OCI-M1 (cell line): ENCODE measurements at regions not wholly inside any gene's neighbourhood (a gene's known extent, or its start where the extent isn't known, plus 50 kb on each side); places are given as distances from the start of the nearest gene placed in this dataset.
A peak's percentile ranks its signal among the peaks of the same experiment; 100 is the strongest.

Source experiments
- DNase-seq: peaks from one replicate; lab custom pipeline; 2025; lab: John Stamatoyannopoulos, UW

- no peak for DNase-seq
These were observed 147.6 kb downstream of the IFI44 start for GRCh38 chr1:78797108-78797781.

DNA sequence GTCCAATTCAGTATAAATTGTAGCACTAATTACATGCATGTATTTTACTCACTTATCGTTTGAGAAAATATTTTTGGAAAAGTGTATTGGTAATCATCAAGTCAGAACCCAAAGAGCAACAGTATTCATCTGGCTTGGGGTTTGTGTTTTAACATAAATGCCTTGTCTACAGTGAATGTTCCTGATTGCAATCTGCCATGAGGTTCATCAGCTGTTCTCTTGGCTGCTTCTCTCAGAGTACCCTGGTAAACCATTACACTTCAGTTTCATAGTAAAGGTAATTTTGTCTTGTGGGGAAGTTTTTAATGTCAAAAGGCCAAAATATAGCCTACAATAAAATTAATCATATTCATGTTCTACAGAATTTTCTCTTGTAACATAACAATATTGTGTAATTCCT, 150.3 kb downstream of the IFI44 start:
- no peak for DNase-seq

GRCh38 chr1:78814176-78814575, 164.5 kb downstream of the IFI44 start:
- DNase-seq = no peak

DNA sequence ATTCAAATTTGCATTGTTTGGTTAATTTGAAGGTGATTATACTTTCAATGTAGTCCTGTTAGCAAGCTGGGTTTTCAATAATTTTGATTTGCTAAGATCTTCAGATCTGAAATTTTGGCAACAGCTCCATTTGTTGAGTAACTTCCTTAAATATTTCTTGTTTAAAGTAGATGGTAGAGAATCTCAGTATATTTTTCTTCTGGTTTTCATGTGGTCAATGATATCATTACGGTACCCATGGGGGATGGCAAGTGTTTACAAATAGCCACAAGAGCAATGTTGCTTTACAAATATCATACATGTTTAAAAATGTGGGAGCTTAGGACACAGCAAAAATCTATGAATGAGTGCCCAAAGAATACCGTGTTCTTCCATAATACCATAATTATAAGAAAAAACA, 175.9 kb downstream of the IFI44 start:
- no peak for DNase-seq

- no peak for DNase-seq
These were observed 176.9 kb downstream of the ADGRL4 start for GRCh38 chr1:78829644-78830043.

DNA sequence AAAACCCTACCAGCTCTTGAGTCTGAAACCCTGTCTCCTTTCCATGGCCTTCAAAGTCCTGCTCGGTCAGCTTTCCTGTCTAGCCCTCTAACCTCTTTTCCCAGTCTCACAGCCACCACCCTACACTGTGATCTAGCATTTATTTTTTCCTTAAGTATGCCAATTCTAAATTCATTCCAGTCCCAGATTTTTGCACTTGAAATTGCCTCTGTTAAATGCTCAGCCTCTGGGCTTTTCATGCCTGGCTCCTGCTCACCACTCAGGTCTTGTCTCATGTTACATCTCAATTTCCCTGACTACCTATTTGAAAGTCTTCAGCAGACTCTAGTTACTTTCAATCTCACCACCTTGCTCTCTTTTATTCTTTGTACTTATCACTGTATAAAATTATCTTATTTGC, 176.2 kb downstream of the ADGRL4 start:
- no peak for DNase-seq

- no peak for DNase-seq
These were observed 174.7 kb downstream of the ADGRL4 start for GRCh38 chr1:78831731-78832360.

DNA sequence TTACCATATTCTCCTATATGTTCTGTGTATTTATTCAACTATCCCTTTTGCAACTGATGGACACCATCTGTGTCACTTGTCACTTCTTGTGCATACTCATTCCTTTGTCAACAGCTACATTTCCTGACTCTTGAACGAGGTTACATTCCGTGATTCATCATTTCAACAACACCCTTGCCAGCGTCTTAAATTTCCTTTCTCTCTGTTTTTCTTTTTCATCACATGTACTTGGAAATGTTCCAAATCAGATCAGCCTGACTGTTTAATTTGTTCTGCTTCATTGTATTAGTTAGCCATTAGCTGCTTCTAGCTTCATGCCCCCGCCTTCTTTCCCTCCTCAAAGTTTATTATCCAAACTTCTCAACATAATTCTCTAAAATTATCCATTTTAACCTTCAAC, 173.0 kb downstream of the ADGRL4 start:
- DNase-seq = no peak

DNA sequence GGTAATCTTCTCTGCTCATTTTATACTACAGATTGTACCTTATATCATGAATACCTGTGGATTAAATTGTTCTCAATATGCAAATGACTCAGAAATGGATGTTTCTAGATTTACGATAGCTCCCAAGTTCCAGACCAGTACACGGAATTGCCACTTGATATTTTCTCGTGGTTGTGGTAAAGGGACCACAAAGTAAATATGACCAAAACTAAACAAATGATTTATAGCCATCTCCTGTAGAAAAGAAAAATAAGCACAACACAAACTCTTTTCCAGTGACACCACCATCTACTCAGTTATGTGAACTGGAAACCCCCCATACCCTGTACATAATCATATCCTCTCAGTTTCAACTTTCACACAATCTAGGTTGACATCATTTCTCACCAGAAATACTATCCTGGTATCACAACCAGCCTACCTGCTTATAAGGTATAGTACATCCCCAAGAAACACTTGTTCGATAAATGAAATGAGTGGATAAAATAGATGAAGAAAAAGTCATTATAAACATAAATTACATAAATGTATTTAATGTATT, 172.3 kb downstream of the ADGRL4 start:
- DNase-seq = no peak

GRCh38 chr1:78836726-78837125, 169.8 kb downstream of the ADGRL4 start:
- DNase-seq = peak; percentile 91

GRCh38 chr1:78839704-78840277, 166.7 kb downstream of the ADGRL4 start:
- DNase-seq = peak; percentile 84
